ENCODE measurements at regions not wholly inside any gene's neighbourhood (a gene's known extent, or its start where the extent isn't known, plus 50 kb on each side); places are given as distances from the start of the nearest gene placed in this dataset.

DNA sequence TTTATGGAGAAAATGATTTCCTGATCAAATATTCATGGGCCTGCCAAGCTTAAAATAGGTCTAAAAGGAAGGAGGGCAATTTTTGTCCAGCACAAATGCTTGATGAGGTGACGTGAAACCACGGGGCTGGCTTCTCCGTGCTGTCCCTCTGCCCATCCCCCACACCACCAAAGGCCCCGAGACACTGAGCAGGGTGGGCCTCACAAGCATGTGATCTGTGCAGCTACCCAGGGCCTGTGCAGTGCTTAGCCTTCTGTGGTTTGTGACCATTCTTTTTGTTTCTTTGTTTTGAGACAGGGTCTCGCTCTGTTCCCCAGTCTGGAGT, 94.8 kb upstream of the RTL6 start:
- no peak for DNase-seq (ENCODE audit: low read depth in 2 of 2, low spot score in 1 of 2)

DNA sequence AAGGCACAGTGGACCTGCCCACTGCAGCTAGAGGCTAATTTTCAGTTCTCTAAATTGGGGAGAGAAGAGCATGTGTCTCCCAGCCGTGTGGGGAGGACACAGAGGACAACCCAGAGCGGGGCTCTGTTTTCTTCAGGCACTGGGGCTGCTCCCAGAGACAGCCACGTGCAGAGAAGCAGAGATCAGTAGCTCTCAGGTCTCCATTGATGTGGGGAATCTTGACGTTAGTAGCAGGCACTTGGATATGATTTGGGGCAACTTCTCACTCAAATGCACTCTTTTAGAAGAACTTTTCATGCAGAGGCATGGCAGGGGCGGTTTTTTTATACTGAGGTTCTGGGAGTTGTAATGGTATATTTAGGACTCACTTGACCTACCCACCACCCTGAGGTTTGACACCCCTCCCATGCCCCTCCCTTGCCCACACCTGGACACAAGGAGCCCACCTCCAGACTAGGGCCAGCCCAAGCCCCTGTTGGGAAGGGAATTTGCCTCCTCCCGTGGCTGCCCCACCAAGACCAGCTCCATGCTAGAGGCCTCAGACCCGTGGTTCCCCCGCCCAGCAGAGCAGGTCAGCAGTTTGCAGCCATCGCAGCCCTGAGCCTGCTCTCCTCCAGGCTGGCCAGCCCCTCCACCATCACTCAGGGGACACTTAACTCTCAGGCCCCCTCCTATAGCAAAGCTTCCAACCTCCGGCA, 94.2 kb upstream of the RTL6 start:
- no peak for DNase-seq (ENCODE audit: low read depth in 2 of 2, low spot score in 1 of 2)

- DNase-seq (ENCODE audit: low read depth in 2 of 2, low spot score in 1 of 2), result no peak
Measured at GRCh38 chr22:44591146-44591790, 93.2 kb upstream of the RTL6 start.

DNA sequence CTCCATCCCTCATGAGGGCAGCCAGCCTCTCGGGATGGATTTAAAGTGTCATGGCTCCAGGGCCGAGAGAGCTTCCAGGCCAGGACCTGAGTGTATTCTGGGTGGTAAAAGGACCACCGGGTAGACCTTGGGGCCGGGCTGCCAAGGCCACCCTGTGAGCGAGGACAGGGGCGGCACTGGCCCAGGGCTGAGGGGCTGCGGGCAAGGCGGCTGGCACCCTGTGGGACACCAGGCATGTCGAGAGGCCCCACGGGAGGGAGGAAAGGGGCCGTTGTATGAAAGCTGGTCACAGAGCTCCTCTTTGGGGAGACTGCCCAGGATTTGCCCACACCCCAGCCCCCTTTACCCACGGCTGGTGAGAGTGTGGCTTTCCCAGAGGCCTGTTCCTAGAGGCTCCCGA, 92.3 kb upstream of the RTL6 start:
- no peak for DNase-seq (ENCODE audit: low read depth in 2 of 2, low spot score in 1 of 2)

DNA sequence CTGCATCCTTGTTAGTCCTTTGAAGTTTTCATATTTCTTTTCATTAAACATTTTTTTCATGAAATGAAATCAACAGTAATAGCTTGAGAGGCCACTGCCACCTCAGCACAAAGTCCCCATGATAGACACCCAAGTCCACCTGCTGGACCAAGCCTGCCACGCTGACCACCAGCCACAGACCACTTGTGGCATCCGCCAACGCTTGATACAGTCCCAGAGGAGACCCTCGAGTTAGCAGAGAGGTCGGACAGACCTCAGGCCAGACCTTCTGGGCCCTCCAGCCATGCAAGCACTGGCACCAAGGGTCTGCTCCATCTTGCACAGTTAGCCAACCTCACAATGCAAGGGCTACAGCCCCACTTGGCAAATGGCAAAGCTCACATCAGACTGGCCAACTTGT, 91.8 kb upstream of the RTL6 start:
- DNase-seq (ENCODE audit: low read depth in 2 of 2, low spot score in 1 of 2), result no peak

DNA sequence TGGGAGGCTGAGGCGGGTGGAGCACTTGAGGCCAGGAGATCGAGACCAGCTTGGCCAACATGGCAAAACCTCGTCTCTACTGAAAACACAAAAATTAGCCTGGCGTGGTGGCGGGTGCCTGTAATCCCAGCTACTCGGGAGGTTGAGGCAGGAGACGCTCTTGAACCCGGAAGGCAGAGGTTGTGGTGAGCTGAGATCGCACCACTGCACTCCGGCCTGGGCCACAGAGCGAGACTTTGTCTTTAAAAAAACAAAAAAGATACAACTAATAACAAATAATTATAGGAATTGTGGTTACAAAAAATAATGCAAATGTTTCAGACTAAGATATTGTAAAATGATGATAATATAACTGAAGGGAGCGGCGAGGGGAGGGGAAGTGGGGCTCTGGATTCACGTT, 90.3 kb upstream of the RTL6 start:
- DNase-seq (ENCODE audit: low read depth in 2 of 2, low spot score in 1 of 2), result no peak

- no peak for DNase-seq (ENCODE audit: low read depth in 2 of 2, low spot score in 1 of 2)
Measured at GRCh38 chr22:44587737-44588310, 89.8 kb upstream of the RTL6 start.

DNA sequence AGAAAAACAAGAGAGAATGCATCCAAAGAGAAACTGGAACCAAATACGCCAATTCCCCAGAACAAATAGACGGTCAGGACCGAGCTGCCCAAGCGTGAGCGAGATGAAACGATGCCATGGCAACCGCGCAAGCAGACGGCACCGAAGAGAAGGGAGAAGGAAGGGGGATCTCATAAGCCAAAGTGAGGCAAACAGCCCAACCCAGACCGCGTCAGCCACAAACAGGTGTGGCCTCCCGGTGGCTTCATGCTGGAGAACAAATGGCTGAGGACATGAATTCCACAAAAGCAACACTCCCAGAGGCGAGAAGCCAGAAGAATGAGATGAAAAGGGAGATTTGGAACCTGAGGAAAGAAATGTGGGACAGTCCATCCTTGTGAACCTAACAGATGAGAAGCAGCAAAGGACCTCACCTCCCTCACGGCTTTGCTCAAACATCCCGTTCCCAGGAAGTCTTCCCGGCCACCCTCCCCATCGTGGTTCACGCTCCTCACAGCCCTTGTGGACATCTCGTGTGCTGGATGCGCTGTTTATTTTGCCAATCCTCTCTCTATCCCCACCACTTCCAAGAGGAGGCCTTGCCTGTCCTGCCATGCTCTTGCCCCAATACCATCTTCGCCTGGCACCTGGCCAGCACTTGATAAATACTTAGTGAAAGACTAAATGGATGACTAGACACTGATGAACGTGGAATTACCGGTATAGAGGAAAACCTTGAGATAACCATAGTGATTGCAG, 89.1 kb upstream of the RTL6 start:
- DNase-seq (ENCODE audit: low read depth in 2 of 2, low spot score in 1 of 2), result no peak

GRCh38 chr22:44586351-44586990, 88.4 kb upstream of the RTL6 start:
- DNase-seq (ENCODE audit: low read depth in 2 of 2, low spot score in 1 of 2), result no peak

- DNase-seq (ENCODE audit: low read depth in 2 of 2, low spot score in 1 of 2), result no peak
Measured at GRCh38 chr22:44585559-44586350, 87.7 kb upstream of the RTL6 start.

GRCh38 chr22:44584256-44584902, 86.3 kb upstream of the RTL6 start:
- DNase-seq (ENCODE audit: low read depth in 2 of 2, low spot score in 1 of 2), result no peak

DNA sequence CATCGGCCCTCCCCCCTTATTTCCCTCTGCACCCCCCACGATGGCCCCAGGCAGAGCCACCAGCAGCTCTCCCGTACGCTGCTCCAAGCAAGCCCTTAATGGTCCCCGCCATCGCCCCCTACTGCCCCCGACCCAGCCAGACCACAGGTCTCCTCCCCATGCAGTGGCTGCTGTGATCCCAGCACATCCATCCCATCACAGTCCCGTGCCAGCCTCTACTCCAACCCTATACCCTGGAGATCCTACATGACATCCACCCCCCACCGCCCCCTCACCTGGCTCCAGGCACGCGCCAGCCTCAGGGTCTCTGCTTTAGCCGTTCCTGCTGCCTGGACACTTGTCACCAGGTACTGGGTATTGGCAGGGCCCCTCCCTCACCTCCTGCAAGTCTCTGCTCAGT, 85.8 kb upstream of the RTL6 start:
- DNase-seq (ENCODE audit: low read depth in 2 of 2, low spot score in 1 of 2), result no peak

GRCh38 chr22:44583061-44583760, 85.2 kb upstream of the RTL6 start:
- no peak for DNase-seq (ENCODE audit: low read depth in 2 of 2, low spot score in 1 of 2)

GRCh38 chr22:44582016-44582415, 84.0 kb upstream of the RTL6 start:
- DNase-seq (ENCODE audit: low read depth in 2 of 2, low spot score in 1 of 2), result no peak

DNA sequence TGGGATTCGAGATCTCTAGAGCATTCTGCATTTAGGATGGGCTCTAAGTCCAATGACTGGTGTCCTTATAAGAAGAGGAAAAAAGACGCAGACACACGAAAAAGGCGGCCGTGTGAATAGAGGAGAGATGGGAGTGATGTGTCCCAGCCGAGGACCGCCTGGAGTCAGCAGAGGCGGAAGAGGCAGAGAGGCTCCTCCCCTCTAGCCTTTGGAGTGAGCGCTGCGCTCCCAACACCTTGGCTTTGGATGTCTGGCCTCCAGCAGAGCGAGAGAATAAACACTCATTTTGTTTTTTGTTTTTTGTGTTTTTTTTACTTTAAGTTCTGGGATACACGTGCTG, 83.0 kb upstream of the RTL6 start:
- DNase-seq (ENCODE audit: low read depth in 2 of 2, low spot score in 1 of 2), result no peak

DNA sequence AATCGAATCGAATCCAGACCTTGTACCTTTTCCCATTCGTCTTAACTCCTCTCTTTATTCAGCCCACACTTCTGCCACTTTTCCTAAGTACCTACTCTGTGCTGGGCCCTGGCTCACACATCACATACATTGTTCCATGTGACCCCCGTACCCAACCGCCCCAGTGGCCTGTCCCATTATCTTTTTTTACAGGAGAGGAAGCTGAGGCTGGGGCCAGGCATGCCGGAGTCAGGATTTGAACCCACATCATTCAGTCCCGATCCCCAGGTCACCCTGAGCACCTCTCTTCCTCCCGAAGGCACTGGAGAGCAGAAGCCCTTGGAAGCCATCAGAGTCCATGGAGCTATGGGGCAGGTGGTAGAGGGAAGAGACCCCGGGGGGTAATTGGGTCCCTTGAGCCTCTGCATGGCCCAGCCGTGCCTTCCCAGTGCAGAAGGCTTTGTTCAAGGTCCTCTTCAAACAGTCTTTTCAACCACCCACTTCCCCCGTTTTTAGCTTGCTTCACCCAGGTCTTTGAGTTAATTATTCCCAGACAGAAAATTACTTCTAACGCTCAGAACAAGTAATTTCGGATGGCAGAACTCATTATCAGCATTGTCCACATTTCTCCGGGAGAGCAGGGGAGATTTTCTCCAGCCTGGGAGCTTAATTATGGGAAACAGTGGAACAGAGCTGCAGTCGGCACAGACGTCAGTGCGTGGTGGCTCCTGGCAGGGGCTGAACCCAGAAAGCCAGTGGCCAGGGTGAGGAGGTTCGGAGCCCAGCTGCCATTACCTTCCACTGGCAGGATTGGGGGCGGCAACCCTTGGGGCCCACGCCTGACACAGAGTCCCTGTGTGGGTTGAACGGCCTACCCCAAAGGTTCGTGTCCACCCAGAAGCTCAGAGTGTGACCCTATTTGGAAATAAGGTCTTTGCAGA, 82.4 kb upstream of the RTL6 start:
- DNase-seq (ENCODE audit: low read depth in 2 of 2, low spot score in 1 of 2), result no peak

DNA sequence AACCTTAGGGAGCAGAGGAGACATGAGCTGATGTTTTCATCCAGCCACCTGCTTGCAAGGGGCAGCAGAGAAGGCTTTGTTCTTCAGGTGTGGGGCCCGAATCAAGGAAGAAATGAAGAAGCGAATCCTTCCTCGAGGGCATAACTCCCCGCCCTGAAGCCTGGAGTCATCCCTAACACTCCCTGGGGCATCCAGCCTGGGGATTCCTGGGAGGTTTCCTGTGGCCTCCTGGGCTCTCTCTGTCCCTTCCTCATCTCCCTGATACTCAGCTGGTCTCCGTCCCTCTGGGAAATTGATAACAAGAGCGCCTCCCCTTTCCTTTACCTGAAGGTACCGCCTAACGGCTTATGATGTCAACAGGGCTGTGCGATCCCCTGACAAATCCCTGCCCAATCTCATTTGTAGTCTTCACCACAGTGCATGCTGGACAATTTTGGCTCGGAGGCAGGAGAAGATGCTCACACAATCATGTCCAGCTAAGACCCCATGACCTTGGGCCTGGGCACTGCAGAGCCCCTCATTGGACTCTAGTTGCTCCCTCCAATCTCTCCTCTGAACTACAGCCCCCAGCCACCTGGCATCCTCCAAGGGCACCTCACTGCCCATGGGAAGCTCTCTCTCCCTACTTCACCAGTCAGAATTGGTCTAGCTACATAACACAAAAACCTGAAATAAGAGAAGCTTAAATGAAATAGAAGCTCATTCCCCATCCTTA, 80.6 kb upstream of the RTL6 start:
- no peak for DNase-seq (ENCODE audit: low read depth in 2 of 2, low spot score in 1 of 2)

GRCh38 chr22:44578110-44578457, 80.1 kb upstream of the RTL6 start:
- DNase-seq (ENCODE audit: low read depth in 2 of 2, low spot score in 1 of 2), result no peak

Measured in stimulated activated CD8-positive, alpha-beta memory T cell treated with anti-CD3 and anti-CD28 coated beads, Interleukin-4, amount 100 ng/mL, for 1 hour (primary cell).